Pancreas (tissue), 10 donors: ENCODE measurements at regions not wholly inside any gene's neighbourhood (a gene's known extent, or its start where the extent isn't known, plus 50 kb on each side); places are given as distances from the start of the nearest gene placed in this dataset.

Experiments
- ATAC-seq, 4 donors: fragments of 200-7000 bp; cut with Tn5 transposase; one replicate each; pipeline versions ENCODE4 v1.8.0 to v1.9.1; 2020; ENCODE audit warnings: mild to moderate bottlenecking in 4 of 4, moderate library complexity in 4 of 4
- DNase-seq, 6 donors: peaks; one replicate each; pipeline ENCODE4 v3.0.0-alpha.2; 2020
- FAIRE-seq: peaks from 2 replicates; lab custom pipeline; 2012; peaks lifted over from hg19 to GRCh38; lab: Jason Lieb, UNC
- H3K27ac ChIP-seq, 4 donors: fragments of 200-600 bp; sonication (generic); 1 replicate in 3 of 4; 2 replicates in 1 of 4; pipeline versions ENCODE4 v1.5.0 to v1.8.0; 2020
- H3K27me3 ChIP-seq, 4 donors: fragments of 200-600 bp; one replicate each; pipeline ENCODE4 v1.8.0; 2021
- H3K36me3 ChIP-seq, 3 donors: fragments of 200-600 bp; sonication (generic) in 1 of 3; one replicate each; pipeline versions ENCODE4 v1.5.0 to v1.8.0; 2020 to 2021
- H3K4me1 ChIP-seq, 3 donors: fragments of 200-600 bp; one replicate each; pipeline ENCODE4 v1.8.0; 2021
- H3K4me3 ChIP-seq, 4 donors: fragments of 200-600 bp; sonication (generic) in 2 of 4; one replicate each; pipeline versions ENCODE4 v1.5.0 to v1.8.0; 2020 to 2021
- H3K9me3 ChIP-seq, 4 donors: fragments of 200-600 bp; one replicate each; pipeline ENCODE4 v1.8.0; 2021
- WGBS, 2 donors: extraction: QIAGEN DNeasy Blood & Tissue Kit; methylation state at CpG; one replicate each; pipeline ENCODE4 v1.1.7; 2013; 5-methylcytosine and 5-hydroxymethylcytosine counted together
- intact Hi-C, 3 donors: fragments of 100-400 bp; cut with DNase I; formaldehyde crosslinking; loops; one replicate each; pipeline versions ENCODE4 v1.11.1 to v1.14.2; 2022
- TF ChIP-seq, protein P1 (sequence below), 4 donors: fragments of 200-600 bp; sonication (generic) in 3 of 4; IDR thresholded peaks; one replicate each; pipeline versions ENCODE4 v1.5.0 to v1.8.0; 2021; ENCODE audit warnings: antibody characterized with exemption in 4 of 4
- donor health status: healthy with polysubstance abuse.
- donor health status: DM: no; HTN: no; CAD: no; lungs with moderate emphysema.
- donor health status: DM: no; HTN: no; CAD: no.
- donor health status: control.
- donor health status: control.
- donor health status: Bipolar disorder and iron deficiency.
- donor health status: DM: yes; HTN: yes; CAD: no.
- donor health status: DM: no; HTN: no; CAD: no.
- donor health status: DM: no; HTN: no; CAD: no.
- donor health status: DM: yes; HTN: yes; CAD: no.

DNA sequence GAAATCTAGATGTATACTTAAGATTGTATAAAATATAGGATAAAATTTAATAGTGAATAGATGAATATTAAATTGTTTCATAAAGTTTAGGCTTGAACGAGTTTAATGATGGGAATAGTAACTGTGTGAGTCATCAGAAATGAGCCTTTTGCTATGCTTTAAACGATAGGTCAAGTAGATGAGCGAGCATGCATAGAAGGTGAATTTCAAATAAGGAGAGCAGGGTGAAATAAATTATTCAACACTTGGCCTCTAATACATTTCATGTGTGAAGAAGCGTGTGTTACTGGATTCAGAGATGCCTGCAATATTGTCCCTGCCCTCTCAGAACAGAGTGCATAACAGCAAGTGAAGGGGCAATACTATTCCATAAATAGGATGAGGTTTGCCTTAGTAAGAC lies 74.4 kb upstream of the EYA4 start:
- Histone ChIP-seq H3K36me3 (no peaks in the 10 kb centered on the region), H3K4me1 (no peaks in the 10 kb centered on the region), H3K9me3 (no peaks in the 10 kb centered on the region), H3K27me3 (no peaks in the 10 kb centered on the region), H3K27ac (no peak overlapping the region), H3K4me3 (no peak overlapping the region)
- WGBS, 2 donors: 53 to 70% methylated on average over 4 of the region's 4 CpGs
- ATAC-seq: no peak
- no peak for FAIRE-seq
- intact Hi-C loops: no loop called here
- no peak for DNase-seq
- TF ChIP-seq, protein P1, sequence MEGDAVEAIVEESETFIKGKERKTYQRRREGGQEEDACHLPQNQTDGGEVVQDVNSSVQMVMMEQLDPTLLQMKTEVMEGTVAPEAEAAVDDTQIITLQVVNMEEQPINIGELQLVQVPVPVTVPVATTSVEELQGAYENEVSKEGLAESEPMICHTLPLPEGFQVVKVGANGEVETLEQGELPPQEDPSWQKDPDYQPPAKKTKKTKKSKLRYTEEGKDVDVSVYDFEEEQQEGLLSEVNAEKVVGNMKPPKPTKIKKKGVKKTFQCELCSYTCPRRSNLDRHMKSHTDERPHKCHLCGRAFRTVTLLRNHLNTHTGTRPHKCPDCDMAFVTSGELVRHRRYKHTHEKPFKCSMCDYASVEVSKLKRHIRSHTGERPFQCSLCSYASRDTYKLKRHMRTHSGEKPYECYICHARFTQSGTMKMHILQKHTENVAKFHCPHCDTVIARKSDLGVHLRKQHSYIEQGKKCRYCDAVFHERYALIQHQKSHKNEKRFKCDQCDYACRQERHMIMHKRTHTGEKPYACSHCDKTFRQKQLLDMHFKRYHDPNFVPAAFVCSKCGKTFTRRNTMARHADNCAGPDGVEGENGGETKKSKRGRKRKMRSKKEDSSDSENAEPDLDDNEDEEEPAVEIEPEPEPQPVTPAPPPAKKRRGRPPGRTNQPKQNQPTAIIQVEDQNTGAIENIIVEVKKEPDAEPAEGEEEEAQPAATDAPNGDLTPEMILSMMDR (IDR thresholded peaks at IDR 0.05): no peak

DNA sequence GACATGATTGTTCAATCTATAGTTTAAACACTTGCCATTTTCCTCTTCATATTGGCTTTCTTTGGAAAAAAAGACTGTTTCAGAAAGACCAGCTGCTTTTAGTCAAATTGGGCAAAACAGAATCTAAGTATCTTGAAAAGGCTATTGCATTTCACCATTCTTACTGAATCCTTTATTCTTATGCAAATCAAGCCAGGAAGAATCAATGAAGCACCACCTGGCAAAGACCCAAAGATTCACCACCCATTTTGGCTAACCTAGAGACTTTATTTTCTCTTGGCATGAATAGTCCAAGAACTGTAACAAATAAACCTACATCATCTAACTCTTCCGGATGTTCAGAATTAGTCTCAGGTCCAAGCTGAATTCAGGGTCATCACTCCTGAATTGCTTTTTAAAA lies 71.3 kb upstream of the EYA4 start:
- TF ChIP-seq, protein P1 (IDR thresholded peaks at IDR 0.05): no peak
- H3K4me3 ChIP-seq: no peak overlapping the region
- no peak for ATAC-seq
- H3K27ac ChIP-seq: no peak overlapping the region
- no peaks in the 10 kb centered on the region for H3K27me3 ChIP-seq
- no peaks in the 10 kb centered on the region for H3K9me3 ChIP-seq
- no peaks in the 10 kb centered on the region for H3K4me1 ChIP-seq
- FAIRE-seq: no peak
- H3K36me3 ChIP-seq: no peaks in the 10 kb centered on the region
- intact Hi-C loops: no loop called here
- 81 to 85% methylated on average over 1 of the region's 1 CpG for WGBS, 2 donors
- no peak for DNase-seq

DNA sequence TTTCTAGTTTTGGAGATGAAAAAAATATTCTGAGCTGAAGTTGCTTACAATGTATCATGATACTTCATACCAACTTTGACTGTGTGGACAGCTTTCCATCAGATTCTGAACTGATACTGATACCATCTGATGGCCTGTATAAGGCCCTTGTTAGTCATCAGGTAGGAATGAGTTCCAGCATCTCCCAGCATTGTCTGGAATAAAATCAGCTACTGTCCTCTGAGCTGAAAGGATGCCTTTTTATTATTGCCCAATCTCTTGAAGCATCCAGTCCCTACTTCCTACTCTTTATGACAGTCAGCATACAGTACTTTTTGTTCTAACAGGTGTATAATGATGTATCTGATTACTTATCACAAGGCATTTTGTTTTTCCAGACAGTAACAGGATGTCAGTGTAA lies 70.6 kb upstream of the EYA4 start:
- H3K27me3 ChIP-seq: no peaks in the 10 kb centered on the region
- TF ChIP-seq, protein P1 (IDR thresholded peaks at IDR 0.05): no peak
- ATAC-seq (no peak), FAIRE-seq (no peak), DNase-seq (no peak)
- no peak overlapping the region for H3K4me3 ChIP-seq
- no peaks in the 10 kb centered on the region for H3K9me3 ChIP-seq
- intact Hi-C loops: no loop called here
- H3K27ac ChIP-seq: no peak overlapping the region
- H3K4me1 ChIP-seq: no peaks in the 10 kb centered on the region
- no peaks in the 10 kb centered on the region for H3K36me3 ChIP-seq

DNA sequence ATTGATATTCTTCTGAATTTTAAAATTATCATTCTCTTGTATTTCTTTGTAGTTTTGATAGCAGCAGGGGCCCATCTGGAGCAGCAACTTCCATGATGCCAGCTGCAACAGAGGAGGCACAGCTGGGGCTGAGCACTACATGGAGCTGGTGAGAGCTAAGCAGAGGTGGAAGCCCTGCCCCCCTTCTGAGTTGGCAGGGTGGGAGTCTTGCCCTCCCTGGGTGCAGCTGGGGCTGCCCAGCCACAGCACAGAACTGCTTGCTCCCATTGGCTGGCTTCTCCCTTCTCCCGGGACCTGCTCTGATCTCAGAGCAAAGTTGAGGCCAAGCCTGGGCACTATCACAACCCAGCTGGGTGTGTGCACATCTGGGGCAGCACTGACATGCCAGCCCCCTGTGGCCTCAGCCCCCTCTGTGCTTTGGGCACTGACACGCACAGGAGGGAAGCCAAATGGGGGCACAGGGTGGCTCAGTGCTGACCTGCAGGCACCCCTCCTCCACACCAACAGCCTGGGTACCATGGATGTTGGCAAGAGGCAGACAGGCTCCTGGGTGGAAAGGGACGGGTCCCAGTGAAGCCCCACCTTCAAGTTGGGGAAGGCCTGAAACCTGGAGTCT lies 69.1 kb upstream of the EYA4 start:
- FAIRE-seq: no peak
- WGBS, 2 donors: 61 to 90% methylated on average over 3 of the region's 3 CpGs
- DNase-seq: peak in 1 of 6 donors; percentile 50
- H3K9me3 ChIP-seq: no peaks in the 10 kb centered on the region
- no peak for ATAC-seq
- H3K4me1 ChIP-seq: no peaks in the 10 kb centered on the region
- H3K27me3 ChIP-seq: no peaks in the 10 kb centered on the region
- H3K27ac ChIP-seq: no peak overlapping the region
- TF ChIP-seq, protein P1 (IDR thresholded peaks at IDR 0.05): no peak
- H3K4me3 ChIP-seq: no peak overlapping the region
- no peaks in the 10 kb centered on the region for H3K36me3 ChIP-seq
- intact Hi-C loops: no loop called here

DNA sequence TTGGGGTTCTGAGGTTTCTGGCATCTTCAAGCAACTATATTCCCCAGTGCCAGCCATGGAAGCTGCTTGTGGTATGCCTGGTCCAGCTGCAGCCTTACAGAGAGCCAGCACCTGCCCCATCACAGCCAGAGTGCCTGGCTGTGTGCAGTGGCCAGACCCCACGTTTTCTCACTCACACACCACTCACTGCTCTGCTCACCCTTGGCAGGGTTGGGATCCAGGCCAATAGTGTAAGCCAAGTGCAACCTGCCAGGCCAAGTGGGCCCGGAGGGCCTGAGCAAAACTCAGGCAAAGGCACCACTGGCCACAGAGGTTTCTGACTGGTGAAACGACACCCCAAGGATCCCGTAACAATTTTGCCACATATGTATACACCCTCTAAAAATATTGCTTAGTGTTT lies 67.9 kb upstream of the EYA4 start:
- 58 to 68% methylated on average over 4 of the region's 4 CpGs for WGBS, 2 donors
- DNase-seq (no peak), FAIRE-seq (no peak), ATAC-seq (no peak)
- no peaks in the 10 kb centered on the region for H3K4me1 ChIP-seq
- no peaks in the 10 kb centered on the region for H3K27me3 ChIP-seq
- no peaks in the 10 kb centered on the region for H3K9me3 ChIP-seq
- intact Hi-C loops: no loop called here
- no peak overlapping the region for H3K4me3 ChIP-seq
- TF ChIP-seq, protein P1 (IDR thresholded peaks at IDR 0.05): no peak
- H3K36me3 ChIP-seq: no peaks in the 10 kb centered on the region
- H3K27ac ChIP-seq: no peak overlapping the region
